Esophagus squamous epithelium (tissue), 4 donors: ENCODE measurements at regions not wholly inside any gene's neighbourhood (a gene's known extent, or its start where the extent isn't known, plus 50 kb on each side); places are given as distances from the start of the nearest gene placed in this dataset.

Experiments
- CTCF ChIP-seq, 6 experiments: fragments of 450-650 bp in 4 of 6; fragments of 200-600 bp in 2 of 6; sonication (generic) in 2 of 6; IDR thresholded peaks; one replicate each; pipeline ENCODE4 v1.5.1; 2016 to 2019; ENCODE audit warnings: antibody characterized with exemption in 6 of 6, mild to moderate bottlenecking in 4 of 6, moderate library complexity in 4 of 6
- POLR2A ChIP-seq, 4 donors: fragments of 450-650 bp; IDR thresholded peaks; one replicate each; pipeline ENCODE4 v1.6.1; 2017; ENCODE audit warnings: antibody characterized with exemption in 4 of 4, mild to moderate bottlenecking in 4 of 4, moderate library complexity in 3 of 4

- TF ChIP-seq CTCF (IDR thresholded peaks at IDR 0.05): no peak
- TF ChIP-seq POLR2A (IDR thresholded peaks at IDR 0.05): no peak
These were observed 216.1 kb downstream of the QKI start for GRCh38 chr6:163630572-163630971.
